PC-3 (cell line): ENCODE measurements at regions not wholly inside any gene's neighbourhood (a gene's known extent, or its start where the extent isn't known, plus 50 kb on each side); places are given as distances from the start of the nearest gene placed in this dataset.

ENCODE experiments used
- CTCF ChIP-seq: fragments of 300-600 bp; sonication (generic); conservative IDR thresholded peaks from 2 replicates; pipeline ENCODE4 v1.5.1; 2017; ENCODE audit warnings: antibody characterized with exemption, low read depth, mild to moderate bottlenecking, low read length
- EZH2 ChIP-seq: fragments of 300-600 bp; sonication (generic); IDR thresholded peaks from one replicate; pipeline ENCODE4 v1.6.1; 2017; ENCODE audit warnings: antibody characterized with exemption, mild to moderate bottlenecking, low read length; ENCODE audit not compliant: unreplicated experiment
- EZH2phosphoT487 ChIP-seq: fragments of 300-600 bp; sonication (generic); IDR thresholded peaks from 2 replicates; pipeline ENCODE4 v1.6.1; 2018; ENCODE audit warnings: mild to moderate bottlenecking, antibody characterized with exemption, low read length, borderline replicate concordance

GRCh38 chr3:102348904-102349303, 85.9 kb upstream of the ZPLD1 start:
- TF ChIP-seq CTCF (no peak), EZH2 (no peak), EZH2phosphoT487 (no peak)
